ENCODE measurements at regions not wholly inside any gene's neighbourhood (a gene's known extent, or its start where the extent isn't known, plus 50 kb on each side); places are given as distances from the start of the nearest gene placed in this dataset.

- TF ChIP-seq RXRA (IDR thresholded peaks at IDR 0.05; ENCODE audit: insufficient read depth, low read depth, low read length), result no peak
- TF ChIP-seq ATF3 (IDR thresholded peaks at IDR 0.05; ENCODE audit: insufficient read depth, low read depth, low read length), result no peak
- no peak for TF ChIP-seq FOSL1 (IDR thresholded peaks at IDR 0.05; ENCODE audit: insufficient read depth, low read depth, low read length)
- no peak for TF ChIP-seq POU5F1 (IDR thresholded peaks at IDR 0.05; ENCODE audit: low read depth, low read length)
These were observed 167.3 kb upstream of the GLI2 start (continued) for GRCh38 chr2:120568089-120568974.
